ENCODE measurements at regions not wholly inside any gene's neighbourhood (a gene's known extent, or its start where the extent isn't known, plus 50 kb on each side); places are given as distances from the start of the nearest gene placed in this dataset.

DNA sequence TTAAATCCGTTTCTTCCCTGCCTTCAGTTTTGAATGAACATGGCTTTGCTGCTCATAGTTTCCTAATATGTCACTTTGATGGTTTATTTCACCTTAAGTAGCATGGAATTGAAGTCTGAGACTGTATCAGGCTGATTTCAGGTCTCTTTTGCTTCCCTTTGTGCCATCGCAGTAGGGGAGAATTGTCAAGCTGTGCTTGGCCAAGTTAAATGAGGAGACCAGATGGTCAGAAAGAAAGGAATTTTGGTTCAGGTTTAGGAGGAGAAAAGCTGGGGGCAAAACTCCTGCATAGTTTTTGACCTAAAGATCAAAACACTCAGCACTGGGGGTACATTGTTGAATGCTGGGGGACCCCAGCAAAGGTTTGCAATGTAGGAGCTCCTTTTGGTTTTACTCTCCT lies 398.4 kb downstream of the NUAK1 start:
- Mint-ChIP-seq H3K27me3 (no peaks in the 10 kb centered on the region), H3K27ac (no peak overlapping the region), H3K4me1 (no peaks in the 10 kb centered on the region), H3K4me3 (no peak overlapping the region), H3K9me3 (no peaks in the 10 kb centered on the region), H3K36me3 (no peaks in the 10 kb centered on the region)
- CTCF ChIA-PET: no interaction called here
- no peak for DNase-seq

- no peak overlapping the region for H3K4me3 Mint-ChIP-seq
- no peak overlapping the region for H3K27ac Mint-ChIP-seq
- CTCF ChIA-PET: no interaction called here
- DNase-seq: no peak
- no peaks in the 10 kb centered on the region for H3K9me3 Mint-ChIP-seq
- H3K27me3 Mint-ChIP-seq: no peaks in the 10 kb centered on the region
- H3K4me1 Mint-ChIP-seq: no peaks in the 10 kb centered on the region
- no peaks in the 10 kb centered on the region for H3K36me3 Mint-ChIP-seq
Observed at GRCh38 chr12:105740970-105741725, 397.6 kb downstream of the NUAK1 start.

- Mint-ChIP-seq H3K27ac (no peak overlapping the region), H3K4me1 (no peaks in the 10 kb centered on the region), H3K4me3 (no peak overlapping the region), H3K9me3 (no peaks in the 10 kb centered on the region), H3K36me3 (no peaks in the 10 kb centered on the region), H3K27me3 (no peaks in the 10 kb centered on the region)
- CTCF ChIA-PET: no interaction called here
- no peak for DNase-seq
Observed at GRCh38 chr12:105741786-105742566, 396.8 kb downstream of the NUAK1 start.

DNA sequence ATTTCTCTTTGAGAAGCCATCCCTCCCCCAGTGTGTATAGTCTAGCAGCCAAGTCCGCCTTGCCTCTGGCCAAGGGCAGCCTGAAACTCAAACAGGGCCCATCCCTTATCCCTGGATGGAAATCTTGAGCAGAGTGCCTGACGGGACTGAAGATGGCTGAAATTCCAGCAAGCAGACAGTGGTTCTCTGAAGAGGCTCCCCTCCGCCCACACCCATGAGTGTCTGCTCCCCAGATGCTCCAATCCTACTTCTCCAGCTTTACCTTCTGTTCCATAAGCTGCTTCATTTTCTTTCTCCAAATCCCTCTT lies 396.2 kb downstream of the NUAK1 start:
- Mint-ChIP-seq H3K36me3 (no peaks in the 10 kb centered on the region), H3K27ac (no peak overlapping the region), H3K9me3 (no peaks in the 10 kb centered on the region), H3K4me3 (no peak overlapping the region), H3K27me3 (no peaks in the 10 kb centered on the region), H3K4me1 (no peaks in the 10 kb centered on the region)
- DNase-seq: no peak
- CTCF ChIA-PET: no interaction called here

GRCh38 chr12:105744371-105745058 lies 394.2 kb downstream of the NUAK1 start:
- Mint-ChIP-seq H3K36me3 (no peaks in the 10 kb centered on the region), H3K4me3 (no peak overlapping the region)
- CTCF ChIA-PET: no interaction called here

DNA sequence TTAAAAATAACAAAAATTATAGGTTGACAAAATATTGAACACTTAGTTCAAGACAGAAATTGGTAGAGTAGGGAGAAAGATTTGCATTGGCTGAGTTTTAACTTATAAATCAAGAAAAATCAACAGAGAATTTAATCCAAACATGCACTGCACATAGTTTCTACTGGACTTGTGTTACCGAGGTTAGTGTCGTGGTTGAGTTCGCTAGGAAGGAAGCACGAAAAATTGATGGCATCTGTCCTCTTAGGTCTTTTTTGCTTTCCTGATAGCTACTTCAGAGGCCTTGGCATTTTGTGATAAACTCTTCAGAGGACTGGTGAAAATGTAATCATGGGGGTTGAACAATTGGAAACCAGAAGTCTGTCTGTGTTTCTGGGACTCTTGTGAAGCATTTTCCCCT lies 392.9 kb downstream of the NUAK1 start:
- DNase-seq: no peak
- CTCF ChIA-PET: no interaction called here
- Mint-ChIP-seq H3K4me3 (no peak overlapping the region), H3K36me3 (no peaks in the 10 kb centered on the region), H3K27me3 (no peaks in the 10 kb centered on the region), H3K27ac (no peak overlapping the region), H3K4me1 (no peaks in the 10 kb centered on the region), H3K9me3 (no peaks in the 10 kb centered on the region)

More at GRCh38 chr12:105744371-105745058, 394.2 kb downstream of the NUAK1 start:
- no peaks in the 10 kb centered on the region for H3K9me3 Mint-ChIP-seq
- H3K4me1 Mint-ChIP-seq: no peaks in the 10 kb centered on the region
- H3K27me3 Mint-ChIP-seq: no peaks in the 10 kb centered on the region
- no peak overlapping the region for H3K27ac Mint-ChIP-seq
- no peak for DNase-seq

DNA sequence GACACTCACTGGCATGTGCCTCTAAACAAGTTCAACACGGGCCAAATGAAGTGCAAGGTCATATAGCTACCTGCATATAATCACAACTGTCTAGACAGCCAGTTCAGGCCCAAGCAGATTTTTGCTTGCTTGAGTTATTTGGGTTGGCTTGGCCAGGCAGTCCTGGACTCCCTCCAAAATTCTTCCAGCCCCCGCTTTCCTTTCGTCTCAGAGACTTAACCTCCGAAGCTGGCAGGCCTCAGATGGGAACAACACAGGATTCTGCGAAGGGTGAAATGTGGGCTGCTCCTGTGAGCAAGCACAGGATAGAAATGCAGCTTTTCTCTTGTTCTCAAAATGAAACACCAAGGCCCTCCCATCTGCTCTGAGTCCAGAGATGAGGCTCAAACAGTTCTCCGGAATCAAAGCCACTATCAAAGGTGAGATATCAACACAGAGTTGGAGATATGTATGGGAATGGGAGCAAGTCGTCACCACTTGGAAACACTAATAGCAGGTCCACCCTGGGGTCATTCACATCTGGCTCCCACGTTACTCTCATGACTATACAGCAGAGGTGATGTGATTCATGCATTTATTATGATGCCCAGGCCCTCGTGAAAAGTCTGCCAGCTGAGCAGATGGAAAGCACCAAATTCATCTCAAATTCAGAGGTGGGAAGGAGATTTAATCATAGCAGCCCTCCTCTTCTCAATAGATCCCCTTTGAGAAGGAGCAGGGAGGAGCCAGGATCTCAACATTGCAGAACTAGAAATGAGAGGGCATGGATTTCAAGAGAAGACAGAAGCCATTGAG lies 389.8 kb downstream of the NUAK1 start:
- CTCF ChIA-PET: no interaction called here
- no peak overlapping the region for H3K4me3 Mint-ChIP-seq
- no peak for DNase-seq

GRCh38 chr12:105750096-105750495 lies 388.7 kb downstream of the NUAK1 start:
- Mint-ChIP-seq H3K4me3 (no peak overlapping the region), H3K4me1 (no peaks in the 10 kb centered on the region), H3K27me3 (no peaks in the 10 kb centered on the region), H3K36me3 (no peaks in the 10 kb centered on the region), H3K9me3 (no peaks in the 10 kb centered on the region), H3K27ac (no peak overlapping the region)
- CTCF ChIA-PET: no interaction called here
- no peak for DNase-seq

More for the DNA sequence above, 389.8 kb downstream of the NUAK1 start:
- no peaks in the 10 kb centered on the region for H3K36me3 Mint-ChIP-seq
- H3K27me3 Mint-ChIP-seq: no peaks in the 10 kb centered on the region
- H3K4me1 Mint-ChIP-seq: no peaks in the 10 kb centered on the region
- H3K27ac Mint-ChIP-seq: no peak overlapping the region
- H3K9me3 Mint-ChIP-seq: no peaks in the 10 kb centered on the region

GRCh38 chr12:105754313-105754712 lies 384.4 kb downstream of the NUAK1 start:
- Mint-ChIP-seq H3K27me3 (no peaks in the 10 kb centered on the region), H3K27ac (no peak overlapping the region), H3K9me3 (no peaks in the 10 kb centered on the region), H3K4me3 (no peak overlapping the region), H3K36me3 (no peaks in the 10 kb centered on the region), H3K4me1 (no peaks in the 10 kb centered on the region)
- DNase-seq: no peak
- CTCF ChIA-PET: no interaction called here

DNA sequence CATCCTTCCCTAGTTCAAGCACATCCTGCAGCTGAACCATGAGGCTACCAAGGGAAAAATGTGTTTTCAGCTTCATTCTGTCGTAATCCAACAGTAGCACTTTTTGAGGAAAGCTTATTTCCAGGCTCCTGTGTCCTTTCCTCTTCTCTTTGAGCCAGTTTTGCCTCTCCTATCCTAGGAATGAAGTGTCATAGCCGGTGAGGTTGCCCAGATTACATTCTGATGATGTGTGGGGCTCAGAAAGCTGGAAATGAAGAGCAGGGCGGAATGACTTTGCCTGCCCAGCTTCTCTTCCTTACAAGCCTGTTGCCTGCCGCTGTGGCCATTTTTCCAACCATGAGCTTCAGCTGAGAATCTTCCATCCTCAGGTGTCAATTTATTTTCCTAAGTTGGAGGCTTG lies 381.8 kb downstream of the NUAK1 start:
- no peak overlapping the region for H3K27ac Mint-ChIP-seq
- no peaks in the 10 kb centered on the region for H3K4me1 Mint-ChIP-seq
- no peaks in the 10 kb centered on the region for H3K9me3 Mint-ChIP-seq
- H3K36me3 Mint-ChIP-seq: no peaks in the 10 kb centered on the region
- no peaks in the 10 kb centered on the region for H3K27me3 Mint-ChIP-seq
- CTCF ChIA-PET: no interaction called here
- H3K4me3 Mint-ChIP-seq: no peak overlapping the region
- DNase-seq: no peak

- CTCF ChIA-PET: no interaction called here
- no peaks in the 10 kb centered on the region for H3K4me1 Mint-ChIP-seq
- no peaks in the 10 kb centered on the region for H3K27me3 Mint-ChIP-seq
- H3K36me3 Mint-ChIP-seq: no peaks in the 10 kb centered on the region
- no peak overlapping the region for H3K27ac Mint-ChIP-seq
- no peaks in the 10 kb centered on the region for H3K9me3 Mint-ChIP-seq
- no peak overlapping the region for H3K4me3 Mint-ChIP-seq
- DNase-seq: no peak
Observed at GRCh38 chr12:105759149-105759548, 379.6 kb downstream of the NUAK1 start.

DNA sequence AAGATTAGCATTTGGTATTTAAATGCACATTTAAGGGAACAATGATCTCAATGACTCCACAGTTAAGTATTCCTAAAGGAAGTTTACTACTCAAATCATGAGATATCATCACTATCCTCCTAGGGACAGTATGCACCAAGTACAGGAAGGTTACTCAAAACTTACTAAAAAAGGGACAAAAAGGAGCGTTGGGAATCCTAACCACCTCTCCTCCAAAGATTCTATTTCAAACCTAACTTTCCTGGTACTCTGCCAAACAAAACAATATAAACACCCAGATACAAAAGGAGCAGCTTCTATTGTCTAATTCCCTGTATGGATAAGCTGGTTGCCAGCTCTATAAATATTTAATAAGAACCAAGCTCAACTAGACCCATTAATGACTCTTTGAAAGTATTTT lies 377.7 kb downstream of the NUAK1 start:
- Mint-ChIP-seq H3K9me3 (no peaks in the 10 kb centered on the region), H3K4me1 (no peaks in the 10 kb centered on the region), H3K4me3 (no peak overlapping the region), H3K36me3 (no peaks in the 10 kb centered on the region), H3K27ac (no peak overlapping the region), H3K27me3 (no peaks in the 10 kb centered on the region)
- CTCF ChIA-PET: no interaction called here
- DNase-seq: no peak

- no peaks in the 10 kb centered on the region for H3K36me3 Mint-ChIP-seq
- H3K9me3 Mint-ChIP-seq: no peaks in the 10 kb centered on the region
- H3K4me3 Mint-ChIP-seq: no peak overlapping the region
- CTCF ChIA-PET: no interaction called here
- no peak for DNase-seq
- no peaks in the 10 kb centered on the region for H3K27me3 Mint-ChIP-seq
- no peak overlapping the region for H3K27ac Mint-ChIP-seq
- no peaks in the 10 kb centered on the region for H3K4me1 Mint-ChIP-seq
Observed at GRCh38 chr12:105764216-105764835, 374.4 kb downstream of the NUAK1 start.
